ENCODE measurements at regions not wholly inside any gene's neighbourhood (a gene's known extent, or its start where the extent isn't known, plus 50 kb on each side); places are given as distances from the start of the nearest gene placed in this dataset.

- Histone ChIP-seq H2AFZ (ENCODE audit: low read depth, low read length, severe bottlenecking) (no peak overlapping the region), H3K4me3 (ENCODE audit: insufficient read depth, low read length, poor library complexity, severe bottlenecking) (no peak overlapping the region), H3K27ac (ENCODE audit: low read depth, low read length) (no peak overlapping the region), H3K9me2 (replicated peaks; ENCODE audit: insufficient read depth, low read length) (no peaks in the 10 kb centered on the region), H3K27me3 (ENCODE audit: low read length) (no peaks in the 10 kb centered on the region), H3K79me2 (ENCODE audit: insufficient read depth, low read length) (no peaks in the 10 kb centered on the region), H4K20me1 (ENCODE audit: low read depth, low read length) (no peaks in the 10 kb centered on the region), H3F3A (ENCODE audit: insufficient read depth) (no peaks in the 10 kb centered on the region), H3K9ac (ENCODE audit: low read length) (no peak overlapping the region), H3K4me2 (ENCODE audit: low read depth, low read length, poor library complexity, severe bottlenecking) (peak overlapping the region; percentile 6), H3K9me3 (ENCODE audit: insufficient read depth, low read length) (no peaks in the 10 kb centered on the region), H3K36me3 (ENCODE audit: low read length) (no peaks in the 10 kb centered on the region)
- no peak for TF ChIP-seq CTCF (IDR thresholded peaks at IDR 0.05; ENCODE audit: insufficient read depth, low read length, poor library complexity, severe bottlenecking)
- TF ChIP-seq EZH2phosphoT487 (conservative IDR thresholded peaks at IDR 0.05; ENCODE audit: low read length): no peak
Measured at GRCh38 chr6:43923376-43924221, 153.6 kb downstream of the VEGFA start.

GRCh38 chr6:43922426-43923375 is 152.7 kb downstream of the VEGFA start:
- no peaks in the 10 kb centered on the region for H3K27me3 ChIP-seq (ENCODE audit: low read length)
- H3K36me3 ChIP-seq (ENCODE audit: low read length): no peaks in the 10 kb centered on the region
- no peaks in the 10 kb centered on the region for H3K79me2 ChIP-seq (ENCODE audit: insufficient read depth, low read length)
- no peak overlapping the region for H3K4me2 ChIP-seq (ENCODE audit: low read depth, low read length, poor library complexity, severe bottlenecking)
- no peaks in the 10 kb centered on the region for H3F3A ChIP-seq (ENCODE audit: insufficient read depth)
- no peak for TF ChIP-seq EZH2phosphoT487 (conservative IDR thresholded peaks at IDR 0.05; ENCODE audit: low read length)
- TF ChIP-seq CTCF (IDR thresholded peaks at IDR 0.05; ENCODE audit: insufficient read depth, low read length, poor library complexity, severe bottlenecking): no peak
- no peak overlapping the region for H3K4me3 ChIP-seq (ENCODE audit: insufficient read depth, low read length, poor library complexity, severe bottlenecking)
- H3K9me3 ChIP-seq (ENCODE audit: insufficient read depth, low read length): no peaks in the 10 kb centered on the region
- no peak overlapping the region for H3K27ac ChIP-seq (ENCODE audit: low read depth, low read length)
- no peak overlapping the region for H2AFZ ChIP-seq (ENCODE audit: low read depth, low read length, severe bottlenecking)
- no peaks in the 10 kb centered on the region for H4K20me1 ChIP-seq (ENCODE audit: low read depth, low read length)
- H3K9me2 ChIP-seq (replicated peaks; ENCODE audit: insufficient read depth, low read length): no peaks in the 10 kb centered on the region
- no peak overlapping the region for H3K9ac ChIP-seq (ENCODE audit: low read length)

GRCh38 chr6:43921548-43922425 is 151.8 kb downstream of the VEGFA start:
- no peaks in the 10 kb centered on the region for H3K36me3 ChIP-seq (ENCODE audit: low read length)
- no peak overlapping the region for H3K9ac ChIP-seq (ENCODE audit: low read length)
- H4K20me1 ChIP-seq (ENCODE audit: low read depth, low read length): no peaks in the 10 kb centered on the region
- H3F3A ChIP-seq (ENCODE audit: insufficient read depth): no peaks in the 10 kb centered on the region
- H3K4me2 ChIP-seq (ENCODE audit: low read depth, low read length, poor library complexity, severe bottlenecking): no peak overlapping the region
- TF ChIP-seq EZH2phosphoT487 (conservative IDR thresholded peaks at IDR 0.05; ENCODE audit: low read length): no peak
- no peak for TF ChIP-seq CTCF (IDR thresholded peaks at IDR 0.05; ENCODE audit: insufficient read depth, low read length, poor library complexity, severe bottlenecking)
- H3K9me2 ChIP-seq (replicated peaks; ENCODE audit: insufficient read depth, low read length): no peaks in the 10 kb centered on the region
- H3K9me3 ChIP-seq (ENCODE audit: insufficient read depth, low read length): no peaks in the 10 kb centered on the region
- H3K79me2 ChIP-seq (ENCODE audit: insufficient read depth, low read length): no peaks in the 10 kb centered on the region
- no peak overlapping the region for H3K4me3 ChIP-seq (ENCODE audit: insufficient read depth, low read length, poor library complexity, severe bottlenecking)
- H2AFZ ChIP-seq (ENCODE audit: low read depth, low read length, severe bottlenecking): no peak overlapping the region
- no peaks in the 10 kb centered on the region for H3K27me3 ChIP-seq (ENCODE audit: low read length)
- no peak overlapping the region for H3K27ac ChIP-seq (ENCODE audit: low read depth, low read length)

Measured in SU-DHL-6 (cell line).